PC-3 (cell line): ENCODE measurements at regions not wholly inside any gene's neighbourhood (a gene's known extent, or its start where the extent isn't known, plus 50 kb on each side); places are given as distances from the start of the nearest gene placed in this dataset.

ENCODE experiments used
- ATAC-seq: fragments of 200-7000 bp; cut with Tn5 transposase; 2 replicates; pipeline ENCODE4 v1.9.1; 2020; ENCODE audit warnings: mild to moderate bottlenecking, moderate library complexity
- BruUV-seq: library from RNA; stranded (reverse); fragments of 400-500 nt; replicated peaks from 2 replicates; lab custom pipeline; 2021; lab: Mats Ljungman, UMichigan
- CTCF ChIA-PET: fragments of 300-600 bp; sonication (Branson Sonifier 250); formaldehyde crosslinking; loops from one replicate; lab custom pipeline; 2022; ENCODE audit warnings: antibody characterized with exemption; lab: Charles Lee
- POLR2A ChIA-PET: fragments of 300-600 bp; sonication (Branson Sonifier 250); formaldehyde crosslinking; loops from one replicate; lab custom pipeline; 2022; ENCODE audit warnings: antibody characterized with exemption; ENCODE audit not compliant: unreplicated experiment; lab: Charles Lee
- DNase-seq: peaks from one replicate; pipeline ENCODE4 v3.0.0-alpha.2; 2015
- H2AFZ ChIP-seq: fragments of 300-600 bp; sonication (generic); 2 replicates; pipeline ENCODE4 v1.6.0; 2016; ENCODE audit warnings: antibody characterized with exemption, low read length
- H3F3A ChIP-seq: fragments of 300-600 bp; sonication (generic); one replicate; pipeline ENCODE4 v1.6.0; 2017; ENCODE audit warnings: antibody characterized with exemption, low read length, control low read depth, mild to moderate bottlenecking; ENCODE audit not compliant: unreplicated experiment
- H3K27ac ChIP-seq: fragments of 300-600 bp; sonication (generic); 2 replicates; pipeline ENCODE4 v1.5.1; 2016; ENCODE audit warnings: mild to moderate bottlenecking, low read length
- H3K27me3 ChIP-seq: fragments of 300-600 bp; sonication (generic); 2 replicates; pipeline ENCODE4 v1.6.1; 2016; ENCODE audit warnings: low read length, mixed read lengths
- H3K36me3 ChIP-seq: fragments of 300-600 bp; sonication (generic); 2 replicates; pipeline ENCODE4 v1.6.1; 2016; ENCODE audit warnings: low read depth, mixed run types, low read length, mixed read lengths
- H3K4me1 ChIP-seq: fragments of 300-600 bp; sonication (generic); 2 replicates; pipeline ENCODE4 v1.5.1; 2016; ENCODE audit warnings: low read length; ENCODE audit not compliant: insufficient read depth
- H3K4me2 ChIP-seq: fragments of 300-600 bp; sonication (generic); 2 replicates; pipeline ENCODE4 v1.6.0; 2016; ENCODE audit warnings: low read length
- H3K4me3 ChIP-seq: fragments of 300-600 bp; sonication (generic); 2 replicates; pipeline ENCODE4 v1.5.1; 2016; ENCODE audit warnings: mild to moderate bottlenecking, low read length, mixed read lengths
- H3K79me2 ChIP-seq: fragments of 300-600 bp; sonication (generic); 2 replicates; pipeline ENCODE4 v1.6.1; 2017; ENCODE audit warnings: low read length, mixed read lengths
- H3K9ac ChIP-seq: fragments of 300-600 bp; sonication (generic); 2 replicates; pipeline ENCODE4 v1.6.0; 2016; ENCODE audit warnings: mild to moderate bottlenecking, low read length
- H3K9me2 ChIP-seq: fragments of 300-600 bp; sonication (generic); replicated peaks from 2 replicates; pipeline ENCODE4 v1.6.1; 2016; ENCODE audit warnings: mixed run types, low read length, mixed read lengths
- H3K9me3 ChIP-seq: fragments of 300-600 bp; sonication (generic); 2 replicates; pipeline ENCODE4 v1.6.1; 2016; ENCODE audit warnings: low read length, mixed read lengths
- H4K20me1 ChIP-seq: fragments of 300-600 bp; sonication (generic); 2 replicates; pipeline ENCODE4 v1.6.1; 2016; ENCODE audit warnings: low read length, mixed read lengths
- EZH2 ChIP-seq: fragments of 300-600 bp; sonication (generic); IDR thresholded peaks from one replicate; pipeline ENCODE4 v1.6.1; 2017; ENCODE audit warnings: antibody characterized with exemption, mild to moderate bottlenecking, low read length; ENCODE audit not compliant: unreplicated experiment
- EZH2phosphoT487 ChIP-seq: fragments of 300-600 bp; sonication (generic); IDR thresholded peaks from 2 replicates; pipeline ENCODE4 v1.6.1; 2018; ENCODE audit warnings: mild to moderate bottlenecking, antibody characterized with exemption, low read length, borderline replicate concordance
- intact Hi-C: fragments of 100-400 bp; cut with micrococcal nuclease; formaldehyde crosslinking; loops from 2 replicates; pipeline ENCODE4 v1.9.0; 2023
- TF ChIP-seq, protein P1 (sequence below): fragments of 300-600 bp; sonication (generic); conservative IDR thresholded peaks from 2 replicates; pipeline ENCODE4 v1.5.1; 2017; ENCODE audit warnings: antibody characterized with exemption, low read depth, mild to moderate bottlenecking, low read length

DNA sequence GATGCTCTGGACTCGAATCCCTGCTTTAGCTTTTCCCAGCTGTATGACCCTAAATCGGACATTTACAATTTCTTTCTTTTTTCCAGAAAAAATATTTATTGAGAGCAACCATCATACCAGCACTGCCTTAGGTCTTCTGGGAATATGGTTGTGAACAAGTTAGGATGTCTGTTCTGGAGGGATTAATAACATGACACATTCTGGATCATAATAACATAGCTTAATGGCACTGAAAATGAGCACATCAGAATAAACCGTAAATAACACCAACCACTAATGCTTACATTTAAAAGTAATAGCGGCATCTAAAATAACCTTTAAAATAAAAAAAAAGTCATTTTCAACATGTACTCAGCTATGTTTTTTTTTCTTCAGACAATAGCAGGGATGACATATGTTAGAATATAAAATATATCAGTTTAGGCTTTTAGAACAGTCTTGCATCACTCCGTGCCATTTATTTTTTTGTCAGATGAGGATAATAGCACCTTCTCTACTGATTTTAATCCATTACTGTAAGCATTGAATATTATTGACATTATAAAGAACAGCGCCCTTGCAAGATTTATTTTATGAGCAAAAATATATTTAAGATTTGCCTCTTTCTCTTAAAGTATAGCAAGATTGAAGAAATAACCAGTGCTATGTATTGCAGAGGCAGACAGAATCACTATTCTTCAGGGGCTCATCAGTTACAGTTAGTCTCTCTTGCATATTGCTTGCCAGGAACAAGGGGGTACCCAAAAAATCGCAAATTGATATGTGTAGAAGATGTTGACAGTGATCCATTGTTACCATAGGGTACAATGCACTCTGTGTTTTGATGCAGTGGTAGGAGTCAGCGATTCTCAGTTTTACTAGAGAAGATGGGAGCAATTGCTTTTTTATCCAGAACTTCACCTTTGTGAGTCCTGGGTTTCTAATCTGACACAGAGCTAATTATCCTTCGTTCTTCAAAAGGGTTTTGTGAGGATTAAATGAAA is 168.4 kb upstream of the NR3C1 start:
- H3K79me2 ChIP-seq: no peaks in the 10 kb centered on the region
- ATAC-seq: no peak
- no peak for TF ChIP-seq EZH2phosphoT487
- TF ChIP-seq EZH2: no peak
- TF ChIP-seq, protein P1, sequence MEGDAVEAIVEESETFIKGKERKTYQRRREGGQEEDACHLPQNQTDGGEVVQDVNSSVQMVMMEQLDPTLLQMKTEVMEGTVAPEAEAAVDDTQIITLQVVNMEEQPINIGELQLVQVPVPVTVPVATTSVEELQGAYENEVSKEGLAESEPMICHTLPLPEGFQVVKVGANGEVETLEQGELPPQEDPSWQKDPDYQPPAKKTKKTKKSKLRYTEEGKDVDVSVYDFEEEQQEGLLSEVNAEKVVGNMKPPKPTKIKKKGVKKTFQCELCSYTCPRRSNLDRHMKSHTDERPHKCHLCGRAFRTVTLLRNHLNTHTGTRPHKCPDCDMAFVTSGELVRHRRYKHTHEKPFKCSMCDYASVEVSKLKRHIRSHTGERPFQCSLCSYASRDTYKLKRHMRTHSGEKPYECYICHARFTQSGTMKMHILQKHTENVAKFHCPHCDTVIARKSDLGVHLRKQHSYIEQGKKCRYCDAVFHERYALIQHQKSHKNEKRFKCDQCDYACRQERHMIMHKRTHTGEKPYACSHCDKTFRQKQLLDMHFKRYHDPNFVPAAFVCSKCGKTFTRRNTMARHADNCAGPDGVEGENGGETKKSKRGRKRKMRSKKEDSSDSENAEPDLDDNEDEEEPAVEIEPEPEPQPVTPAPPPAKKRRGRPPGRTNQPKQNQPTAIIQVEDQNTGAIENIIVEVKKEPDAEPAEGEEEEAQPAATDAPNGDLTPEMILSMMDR: no peak
- no peak overlapping the region for H3K4me2 ChIP-seq
- no peaks in the 10 kb centered on the region for H3K4me1 ChIP-seq
- H3K9me3 ChIP-seq: no peaks in the 10 kb centered on the region
- H4K20me1 ChIP-seq: no peaks in the 10 kb centered on the region
- no peak overlapping the region for H3K9ac ChIP-seq
- H3K27ac ChIP-seq: no peak overlapping the region
- no peak overlapping the region for H3K4me3 ChIP-seq
- no peak for DNase-seq
- no TSS peak for BruUV-seq
- H3F3A ChIP-seq: no peaks in the 10 kb centered on the region
- H3K9me2 ChIP-seq: no peaks in the 10 kb centered on the region
- H3K36me3 ChIP-seq: no peaks in the 10 kb centered on the region
- ChIA-PET POLR2A (interaction anchor here (0.5 kb wide), 1 partner anchor 471 kb away, joined by 13 read pairs; no protein-coding TSS in a partner anchor), CTCF (no interaction called here)
- no peak overlapping the region for H2AFZ ChIP-seq
- intact Hi-C loops: no loop called here
- no peaks in the 10 kb centered on the region for H3K27me3 ChIP-seq

DNA sequence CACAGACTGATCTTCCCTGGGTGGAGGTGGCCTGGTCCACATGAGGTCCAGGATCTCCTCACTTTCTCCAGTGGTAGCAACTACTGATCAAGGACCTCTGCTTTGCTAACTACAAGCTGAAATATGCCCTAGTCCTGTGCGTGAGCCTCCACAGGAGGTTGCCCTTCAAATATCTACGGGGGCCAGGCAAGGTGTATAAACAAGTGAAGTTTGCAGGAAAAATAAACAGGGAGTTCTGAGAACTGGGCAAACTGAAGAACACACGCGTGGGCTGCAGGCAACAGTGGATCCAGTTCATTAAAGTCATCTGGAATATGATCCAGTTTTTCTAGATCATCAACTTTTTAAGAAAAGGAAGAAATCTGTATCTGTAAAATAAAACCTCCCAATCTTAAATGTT is 167.5 kb upstream of the NR3C1 start:
- Histone ChIP-seq H3K4me3 (no peak overlapping the region), H3K9me3 (no peaks in the 10 kb centered on the region), H4K20me1 (no peaks in the 10 kb centered on the region), H3K79me2 (no peaks in the 10 kb centered on the region), H3K4me1 (no peaks in the 10 kb centered on the region), H3K9me2 (no peaks in the 10 kb centered on the region), H3K27me3 (no peaks in the 10 kb centered on the region), H3K4me2 (no peak overlapping the region), H3K36me3 (no peaks in the 10 kb centered on the region), H3F3A (no peaks in the 10 kb centered on the region), H3K9ac (no peak overlapping the region), H3K27ac (no peak overlapping the region), H2AFZ (no peak overlapping the region)
- no peak for TF ChIP-seq EZH2phosphoT487
- TF ChIP-seq, protein P1: no peak
- no peak for TF ChIP-seq EZH2
- DNase-seq (no peak), ATAC-seq (no peak)
- intact Hi-C loops: no loop called here
- ChIA-PET POLR2A (no interaction called here), CTCF (no interaction called here)
- no TSS peak for BruUV-seq
